ENCODE measurements at regions not wholly inside any gene's neighbourhood (a gene's known extent, or its start where the extent isn't known, plus 50 kb on each side); places are given as distances from the start of the nearest gene placed in this dataset.

DNA sequence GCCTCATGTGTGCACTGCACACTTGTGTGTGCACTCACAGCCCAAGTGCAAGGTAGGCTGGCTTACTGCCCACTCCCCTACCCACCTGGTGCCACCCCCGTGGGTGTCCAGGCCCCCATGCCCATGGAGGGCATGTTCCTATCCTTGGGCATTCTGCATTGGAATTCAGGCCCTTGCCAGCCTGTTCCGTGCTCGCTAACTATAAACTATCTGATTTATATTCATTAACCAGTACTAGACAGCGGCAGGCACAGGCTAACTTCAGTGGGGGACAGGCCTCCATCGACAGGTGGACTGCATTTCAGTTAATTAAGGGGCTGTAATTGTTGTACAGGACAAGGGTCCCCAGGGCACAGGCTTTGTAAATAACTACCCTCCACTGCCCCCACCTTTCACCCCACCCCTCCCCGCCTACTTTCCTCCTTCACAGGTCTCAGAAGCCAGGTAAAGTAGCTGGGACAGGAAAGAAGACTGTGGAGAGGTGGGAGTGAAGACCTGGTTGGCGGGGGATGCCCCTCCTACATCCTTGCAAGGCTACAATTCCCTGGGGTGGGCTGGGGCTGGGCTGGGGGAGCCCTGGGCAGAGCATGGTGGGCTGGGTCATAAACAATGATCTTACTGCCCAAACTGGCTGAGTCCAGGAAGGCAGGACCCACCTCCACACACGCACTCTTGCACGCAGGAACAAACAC is 119.0 kb upstream of the LHX1 start:
- DNase-seq: no peak

DNA sequence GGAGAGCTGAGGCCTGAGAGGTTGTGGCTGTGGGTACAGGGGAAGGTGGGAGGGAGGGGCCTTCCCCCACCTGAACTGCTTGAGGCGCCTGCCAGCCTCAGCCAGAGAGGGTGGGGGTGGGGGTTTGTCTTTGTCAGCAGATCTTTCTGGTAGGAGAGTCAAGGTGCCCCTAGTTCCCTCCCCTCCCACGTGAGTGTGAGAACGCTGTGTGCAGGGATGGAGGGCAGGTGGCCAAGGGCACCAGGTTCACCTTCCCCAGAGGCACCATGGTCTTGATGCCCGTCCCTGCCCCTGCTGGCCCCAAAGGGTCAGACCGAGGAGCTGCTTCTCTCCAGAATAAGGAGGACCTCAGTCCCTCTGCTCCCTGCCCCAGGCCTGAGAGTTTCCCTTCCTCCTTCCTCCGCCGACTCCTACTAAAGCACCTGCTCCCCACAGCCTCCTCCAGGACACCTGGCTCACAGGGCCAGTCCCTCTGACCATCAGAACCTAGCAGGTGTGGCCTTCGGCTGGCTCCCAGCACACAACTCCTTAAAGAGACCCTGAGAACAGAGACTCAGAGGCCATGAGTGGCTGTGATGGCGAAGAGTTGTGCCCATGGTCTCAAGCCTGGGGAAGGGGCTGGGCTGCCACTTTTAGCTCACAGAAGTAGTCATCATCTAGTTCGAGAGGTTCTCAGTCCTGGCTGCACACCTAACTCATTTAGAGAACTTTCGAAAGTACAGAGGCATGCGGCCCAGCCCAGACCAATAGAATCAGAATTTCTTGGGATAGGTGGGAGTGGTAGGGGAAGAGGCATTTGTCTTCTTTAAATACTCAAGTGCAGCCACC is 113.2 kb upstream of the LHX1 start:
- DNase-seq: no peak

DNA sequence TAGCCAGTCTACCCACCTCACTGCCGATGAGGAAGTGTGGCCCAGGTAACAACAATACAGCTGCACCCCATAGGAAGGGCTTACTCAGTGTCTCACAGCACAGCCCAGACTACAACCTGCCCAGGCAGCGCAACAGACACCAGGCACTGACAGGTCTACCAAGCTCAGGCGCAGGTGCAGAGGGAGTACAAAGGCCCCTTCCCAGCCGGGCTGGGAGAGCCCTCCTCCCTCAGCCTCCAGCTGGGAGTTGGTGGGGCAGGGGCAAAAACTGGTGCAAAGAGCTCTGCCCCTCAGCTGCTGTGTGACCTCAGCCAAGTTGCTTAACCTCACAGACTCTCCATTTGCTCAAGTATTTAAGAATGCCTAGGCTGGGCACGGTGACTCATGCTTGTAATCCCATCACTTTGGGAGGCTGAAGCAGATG is 112.6 kb upstream of the LHX1 start:
- no peak for DNase-seq

GRCh38 chr17:36825113-36825512 is 112.2 kb upstream of the LHX1 start:
- DNase-seq: no peak

GRCh38 chr17:36825521-36825920 is 111.8 kb upstream of the LHX1 start:
- DNase-seq: no peak

DNA sequence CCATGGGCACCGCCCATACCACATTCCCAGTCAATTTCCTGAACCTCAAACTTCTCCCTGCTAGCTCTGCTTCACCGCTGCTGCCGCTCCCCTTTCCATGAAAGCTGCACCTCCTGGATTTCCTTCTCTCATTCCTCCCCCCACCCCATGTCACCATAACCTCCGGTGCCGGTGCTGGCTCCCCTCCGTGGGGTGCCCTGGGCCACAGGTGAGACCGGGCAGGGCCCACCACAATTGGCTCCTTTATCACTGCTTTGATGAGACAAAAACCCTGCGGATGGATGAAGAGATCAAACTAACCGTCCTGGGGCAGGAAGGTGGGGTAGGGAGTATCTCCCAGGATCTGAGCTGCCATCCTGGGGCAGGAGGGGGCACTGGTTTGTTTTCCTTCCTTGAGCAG is 111.3 kb upstream of the LHX1 start:
- no peak for DNase-seq

GRCh38 chr17:36827081-36827480 is 110.2 kb upstream of the LHX1 start:
- DNase-seq: no peak

DNA sequence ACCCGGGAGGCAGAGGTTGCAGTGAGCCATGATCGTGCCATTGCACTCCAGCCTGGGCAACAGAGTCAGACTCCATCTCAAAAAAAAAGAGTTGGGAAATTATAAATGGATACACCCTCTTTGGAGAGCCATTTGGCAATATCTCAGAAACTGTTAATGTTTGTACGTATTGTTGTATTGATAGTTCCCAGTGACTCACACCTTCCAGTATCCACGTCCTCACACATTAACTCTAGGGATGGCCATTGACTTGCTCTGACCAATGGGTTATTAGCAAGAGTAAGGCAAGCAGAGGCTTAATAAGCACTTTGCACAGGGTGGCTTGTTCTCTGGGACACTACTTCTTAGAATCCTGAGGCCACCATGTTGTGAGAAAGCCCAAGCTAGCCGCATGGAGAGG is 107.6 kb upstream of the LHX1 start:
- no peak for DNase-seq

DNA sequence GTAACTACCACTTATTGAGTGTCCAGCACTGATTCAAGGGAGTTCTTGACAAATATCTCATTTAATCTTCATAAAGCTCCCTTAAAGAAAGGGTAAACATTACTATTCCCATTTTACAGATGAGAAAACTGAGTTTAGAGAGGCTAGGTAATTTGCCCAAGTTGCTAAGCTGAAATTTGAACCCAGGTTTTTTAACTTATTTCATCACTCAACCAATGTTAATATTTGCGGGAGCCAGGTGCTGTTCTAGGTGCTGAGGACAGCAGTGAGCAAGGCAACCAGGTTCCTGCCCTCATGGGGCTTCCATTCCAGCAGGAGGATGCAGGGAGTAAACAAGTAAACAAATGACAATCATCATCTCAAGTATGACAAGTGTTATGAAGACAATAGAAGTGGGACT is 104.0 kb upstream of the LHX1 start:
- DNase-seq: no peak

DNA sequence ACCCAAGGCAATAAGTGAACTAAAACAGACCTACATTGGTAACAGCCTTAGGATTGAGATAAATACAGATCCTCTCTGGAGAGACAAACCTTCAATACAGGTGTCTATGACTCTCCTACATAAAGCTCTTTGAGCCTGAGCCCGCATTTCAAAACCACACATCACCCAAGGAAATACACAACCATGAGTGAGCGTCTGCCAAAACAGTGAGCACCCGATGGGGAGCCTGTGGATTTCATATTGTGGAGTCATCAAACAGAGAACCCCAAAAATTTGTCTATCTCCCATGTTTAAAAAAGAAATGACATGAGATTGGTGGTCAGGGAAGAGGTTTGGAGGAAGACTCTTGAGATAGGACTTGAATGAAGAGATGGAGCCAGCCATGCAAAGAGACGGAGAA is 102.2 kb upstream of the LHX1 start:
- no peak for DNase-seq

- no peak for DNase-seq
These were observed 99.9 kb upstream of the LHX1 start for GRCh38 chr17:36837195-36837938.

- no peak for DNase-seq
These were observed 99.4 kb upstream of the LHX1 start for GRCh38 chr17:36837939-36838272.

DNA sequence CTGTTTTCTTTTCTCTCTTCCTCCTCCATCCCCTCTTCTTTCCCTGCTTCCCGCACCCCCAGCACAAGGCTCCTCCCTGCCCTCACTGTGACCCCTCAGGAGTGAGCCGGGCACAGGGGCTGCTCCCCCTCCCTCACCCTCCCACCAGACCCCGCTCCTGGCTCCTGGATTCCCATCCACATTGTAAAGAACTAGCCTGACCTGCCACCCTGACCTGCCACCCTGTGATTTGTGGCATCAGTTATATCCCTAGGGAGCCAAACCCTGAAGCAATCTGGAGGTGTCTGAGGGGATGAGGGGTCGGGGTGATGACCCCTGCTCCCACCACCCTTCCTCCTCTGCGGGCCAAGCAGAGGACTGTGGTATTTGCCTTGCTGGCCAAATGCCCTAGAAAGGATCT is 98.0 kb upstream of the LHX1 start:
- DNase-seq: no peak

- no peak for DNase-seq
These were observed 96.5 kb upstream of the LHX1 start for GRCh38 chr17:36840796-36841195.

GRCh38 chr17:36842231-36842819 is 95.0 kb upstream of the LHX1 start:
- no peak for DNase-seq

DNA sequence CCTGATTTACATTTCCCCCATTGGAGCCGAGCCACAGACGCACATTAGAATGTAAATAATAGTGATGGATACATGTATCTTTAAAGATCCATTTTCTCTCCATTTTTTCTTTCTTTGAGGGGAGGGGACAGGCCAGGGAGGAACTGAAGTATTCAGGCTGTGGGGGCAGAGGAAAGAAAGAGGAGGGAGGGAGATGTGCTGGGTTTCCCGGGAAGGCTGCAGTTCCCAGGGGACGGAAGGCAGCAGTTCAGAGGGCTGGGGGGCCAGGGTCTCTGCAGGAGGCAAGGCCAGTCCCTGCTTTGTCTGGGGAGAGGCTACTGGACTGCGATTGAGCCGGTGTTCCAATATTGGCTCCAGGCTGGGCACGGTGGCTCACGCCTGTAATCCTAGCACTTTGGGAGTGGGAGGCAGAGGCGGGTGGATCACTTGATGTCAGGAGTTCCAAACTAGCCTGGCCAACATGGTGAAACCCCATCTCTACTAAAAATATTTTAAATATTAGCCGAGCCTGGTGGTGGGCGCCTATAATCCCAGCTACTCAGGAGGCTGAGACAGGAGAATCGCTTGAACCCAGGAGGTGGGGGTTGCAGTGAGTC is 94.2 kb upstream of the LHX1 start:
- DNase-seq: no peak

- DNase-seq: no peak
These were observed 93.3 kb upstream of the LHX1 start for GRCh38 chr17:36844013-36844412.

- no peak for DNase-seq
These were observed 92.7 kb upstream of the LHX1 start for GRCh38 chr17:36844601-36845000.

GRCh38 chr17:36845916-36846315 is 91.4 kb upstream of the LHX1 start:
- DNase-seq: no peak

GRCh38 chr17:36846410-36847292 is 90.6 kb upstream of the LHX1 start:
- no peak for DNase-seq

DNA sequence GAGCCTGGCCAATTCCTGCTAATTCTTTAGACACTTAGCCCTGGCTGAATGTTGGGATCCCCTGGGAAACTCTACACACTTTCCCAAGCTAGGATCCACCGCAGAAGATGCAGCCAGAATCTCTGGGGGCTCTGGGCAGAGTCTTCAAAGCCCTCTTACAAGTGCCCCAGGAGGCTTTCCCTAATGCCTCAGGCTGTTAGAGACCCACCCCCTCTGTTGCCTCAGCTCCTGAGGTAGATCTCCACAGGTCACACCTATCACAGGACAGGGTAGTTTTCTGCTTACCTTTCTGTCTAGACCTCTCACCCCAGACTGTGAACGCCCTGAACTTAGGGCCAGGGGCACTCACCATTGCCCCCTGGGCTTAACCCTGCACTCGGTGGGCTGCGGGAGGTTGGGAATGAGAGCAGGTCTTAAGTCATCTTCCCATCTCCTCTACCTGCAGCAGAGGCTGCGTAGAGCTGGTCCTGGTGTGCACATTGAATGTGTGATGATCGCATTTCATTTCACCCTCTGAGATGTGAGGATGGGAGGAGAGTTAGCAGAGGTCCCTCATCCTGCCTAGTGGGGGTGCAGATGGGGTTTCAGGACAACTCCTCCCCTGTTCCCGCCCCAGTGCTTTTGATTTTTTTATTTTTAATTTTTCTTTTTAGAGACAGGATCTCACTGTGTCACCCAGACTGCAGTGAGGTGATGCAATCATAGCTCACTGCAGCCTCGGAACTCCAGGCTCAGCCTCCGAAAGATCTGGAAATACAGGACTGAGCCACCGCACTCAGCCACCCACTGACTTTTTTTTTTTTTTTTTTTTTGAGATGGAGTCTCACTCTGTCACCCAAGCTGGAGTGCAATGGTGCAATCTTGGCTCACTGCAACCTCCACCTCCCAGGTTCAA is 89.0 kb upstream of the LHX1 start:
- no peak for DNase-seq

All from stimulated activated CD4-positive, alpha-beta T cell treated with anti-CD3 and anti-CD28 coated beads, Interleukin-4, amount 100 ng/mL, for 24 hours (primary cell).